ENCODE measurements at regions not wholly inside any gene's neighbourhood (a gene's known extent, or its start where the extent isn't known, plus 50 kb on each side); places are given as distances from the start of the nearest gene placed in this dataset.
"Not testable (repeated sequence)": the region's sequence is repeated elsewhere in the genome, so short reads cannot be mapped to it uniquely, and the experiment has no call there.

DNA sequence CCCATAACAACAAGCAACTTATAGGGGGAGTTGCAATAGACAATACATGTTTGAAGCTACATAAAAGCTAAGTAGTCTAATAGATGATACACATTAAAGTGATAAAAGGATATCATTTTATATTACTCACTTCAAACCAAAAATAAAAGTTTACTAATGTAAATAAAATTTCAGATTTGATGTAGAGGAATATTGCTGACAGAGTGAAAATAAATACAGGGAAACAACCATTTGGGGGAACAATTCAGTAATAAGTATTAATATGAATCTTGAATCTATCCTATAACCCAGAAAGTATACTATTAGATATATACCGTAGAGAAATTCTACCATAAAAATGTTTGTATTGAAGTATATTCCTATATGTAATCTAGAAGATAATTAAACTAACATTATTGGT is 1248.9 kb upstream of the EPHA6 start:
- no peak for DNase-seq

DNA sequence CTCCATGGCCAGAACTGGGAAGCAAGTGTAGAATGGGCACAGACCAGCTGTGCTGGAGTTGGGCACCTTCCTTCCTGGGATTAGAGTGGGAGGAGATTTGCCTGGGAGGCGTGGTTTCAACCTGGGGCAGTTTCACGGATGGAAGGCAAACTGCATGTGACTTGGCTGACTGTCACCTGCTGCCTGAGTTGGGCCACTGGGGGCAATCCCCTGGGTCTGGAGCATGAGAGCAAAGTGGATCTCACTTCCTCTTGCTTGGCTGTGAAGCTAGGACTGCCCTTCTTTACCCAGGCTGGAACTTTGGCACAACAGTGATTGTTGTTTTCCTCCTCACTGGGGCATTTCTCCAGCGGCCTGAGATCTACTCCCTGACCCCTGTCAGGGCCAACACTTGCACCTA is 1247.0 kb upstream of the EPHA6 start:
- no peak for DNase-seq

DNA sequence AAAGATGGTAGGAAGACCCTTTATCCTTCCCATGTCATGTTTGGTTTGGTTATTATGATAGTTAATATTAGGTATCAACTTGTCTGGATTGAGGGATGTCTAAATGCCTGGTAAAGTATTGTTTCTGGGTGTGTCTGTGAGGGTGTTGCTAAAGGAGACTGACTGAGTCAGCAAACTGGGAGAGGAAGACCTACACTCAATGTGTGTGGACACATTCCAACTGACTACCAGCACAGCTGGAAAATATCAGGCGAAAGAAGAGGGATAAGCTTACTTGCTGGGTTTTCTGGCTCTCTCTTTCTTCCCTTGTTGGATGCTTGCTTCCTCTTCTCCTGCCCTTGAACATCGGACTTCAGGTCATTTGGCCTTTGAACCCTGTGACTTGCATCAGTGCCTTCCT is 1227.6 kb upstream of the EPHA6 start:
- DNase-seq, result no peak

DNA sequence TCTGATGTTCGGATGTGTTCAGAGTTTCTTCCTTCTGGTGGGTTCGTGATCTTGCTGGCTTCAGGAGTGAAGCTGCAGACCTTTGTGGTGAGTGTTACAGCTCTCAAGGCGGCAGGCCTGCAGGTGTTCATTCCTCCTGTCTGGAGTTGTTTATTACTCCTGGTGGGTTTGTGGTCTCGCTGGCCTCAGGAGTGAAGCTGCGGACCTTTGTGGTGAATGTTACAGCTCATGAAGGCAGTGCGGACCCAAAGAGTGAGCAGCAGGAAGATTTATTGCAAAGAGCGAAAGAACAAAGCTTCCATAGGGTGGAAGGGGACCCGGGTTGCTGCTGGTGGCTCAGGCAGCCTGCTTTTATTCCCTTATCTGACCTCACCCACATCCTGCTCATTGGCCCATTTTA is 1226.8 kb upstream of the EPHA6 start:
- not testable (repeated sequence) for DNase-seq

DNA sequence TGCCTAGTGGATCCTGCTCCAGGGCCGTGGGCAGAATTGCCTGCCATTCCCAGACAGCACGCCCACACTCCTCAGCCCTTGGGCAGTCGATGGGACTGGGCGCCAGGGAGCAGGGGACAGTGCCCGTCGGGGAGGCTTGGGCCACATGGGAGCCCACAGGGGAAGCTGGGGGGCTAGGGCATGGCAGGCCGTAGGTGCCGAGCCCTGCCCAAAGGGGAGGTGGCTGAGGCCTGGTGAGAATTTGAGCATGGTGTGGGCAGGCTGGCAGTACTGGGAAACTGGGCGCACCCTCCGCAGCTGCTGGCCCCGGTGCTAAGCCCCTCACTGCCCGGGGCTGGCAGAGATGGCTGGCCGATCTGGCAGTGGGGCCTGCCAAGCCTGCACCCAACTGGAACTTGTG is 1225.9 kb upstream of the EPHA6 start:
- DNase-seq, result no peak

DNA sequence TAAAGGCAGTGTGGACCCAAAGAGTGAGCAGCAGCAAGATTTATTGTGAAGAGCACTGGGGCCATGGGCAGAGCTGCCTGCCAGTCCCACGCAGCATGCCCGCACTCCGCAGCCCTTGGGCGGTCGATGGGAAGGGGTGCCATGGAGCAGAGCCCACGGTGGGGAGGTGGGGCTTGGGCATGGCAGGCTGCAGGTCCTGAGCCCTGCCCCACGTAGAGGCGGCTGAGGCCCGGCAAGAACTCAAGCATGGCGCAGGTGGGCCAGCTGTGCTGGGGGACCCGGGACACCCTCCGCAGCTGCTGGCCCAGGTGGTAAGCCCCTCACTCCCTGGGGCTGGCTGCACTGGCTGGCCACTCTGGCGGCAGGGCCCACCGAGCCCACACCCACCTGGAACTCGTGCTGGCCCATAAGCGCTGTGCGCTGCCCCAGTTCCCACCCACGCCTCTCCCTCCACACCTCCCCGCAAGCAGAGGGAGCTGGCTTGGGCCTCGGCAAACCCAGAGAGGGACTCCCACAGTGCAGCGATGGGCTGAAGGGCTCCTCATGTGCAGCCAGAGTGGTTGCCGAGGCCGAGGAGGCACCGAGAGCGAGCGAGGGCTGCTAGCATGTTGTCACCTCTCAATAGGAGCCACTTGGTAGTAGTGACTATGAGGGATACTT is 1218.8 kb upstream of the EPHA6 start:
- no peak for DNase-seq

DNA sequence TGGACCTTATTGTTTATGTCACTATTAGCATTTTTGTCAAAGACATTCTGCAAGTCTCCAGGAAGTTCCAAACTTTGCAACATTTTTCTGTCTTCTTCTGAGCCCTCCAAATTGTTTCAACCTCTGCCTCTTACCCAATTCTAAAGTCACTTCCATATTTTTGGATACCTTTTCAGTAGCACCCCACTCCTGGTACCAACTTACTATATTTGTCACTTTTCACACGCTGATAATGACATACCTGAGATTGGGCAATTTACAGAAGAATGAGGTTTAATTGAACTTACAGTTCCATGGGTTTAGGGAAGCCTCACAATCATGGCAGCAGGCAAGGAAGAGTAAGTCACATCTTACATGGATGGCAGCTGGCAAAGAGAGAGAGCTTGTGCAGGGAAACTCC is 1206.5 kb upstream of the EPHA6 start:
- DNase-seq, result no peak

DNA sequence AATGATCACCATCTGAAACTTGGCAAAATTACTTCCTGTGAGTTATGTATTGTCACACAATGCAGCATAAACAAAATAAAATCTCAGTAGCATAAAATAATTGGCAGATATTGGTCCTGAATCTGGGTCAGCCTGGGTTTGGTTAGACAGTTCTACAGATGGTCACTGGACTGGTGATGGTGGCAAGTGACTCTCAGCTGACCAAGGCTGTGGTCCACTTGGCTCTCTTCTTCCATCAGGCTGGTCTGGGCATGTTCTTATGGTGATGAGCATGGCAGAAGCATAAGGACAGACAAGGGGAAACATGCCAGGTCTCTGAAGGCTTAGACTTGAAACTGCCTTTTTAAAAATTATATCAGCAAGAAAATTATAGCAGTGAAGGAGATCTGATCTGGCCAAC is 1205.0 kb upstream of the EPHA6 start:
- no peak for DNase-seq

DNA sequence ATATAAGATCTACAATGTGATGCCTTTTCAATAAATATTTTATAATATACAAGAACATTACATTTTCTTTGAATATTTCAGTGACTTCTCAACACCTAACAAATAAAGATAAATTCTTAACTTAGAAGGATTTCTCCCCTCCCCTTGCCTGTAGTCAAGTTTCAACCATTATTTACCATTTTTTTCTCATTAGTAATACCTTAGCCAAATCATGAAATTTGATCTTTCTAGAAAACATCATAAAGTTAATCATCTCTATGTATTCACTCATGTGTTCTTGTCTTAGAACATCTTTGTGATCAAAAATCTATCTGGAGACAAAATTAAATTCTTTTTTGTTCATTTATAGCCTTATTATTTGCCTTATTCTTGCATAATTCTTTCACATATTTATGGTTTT is 1201.8 kb upstream of the EPHA6 start:
- no peak for DNase-seq

DNA sequence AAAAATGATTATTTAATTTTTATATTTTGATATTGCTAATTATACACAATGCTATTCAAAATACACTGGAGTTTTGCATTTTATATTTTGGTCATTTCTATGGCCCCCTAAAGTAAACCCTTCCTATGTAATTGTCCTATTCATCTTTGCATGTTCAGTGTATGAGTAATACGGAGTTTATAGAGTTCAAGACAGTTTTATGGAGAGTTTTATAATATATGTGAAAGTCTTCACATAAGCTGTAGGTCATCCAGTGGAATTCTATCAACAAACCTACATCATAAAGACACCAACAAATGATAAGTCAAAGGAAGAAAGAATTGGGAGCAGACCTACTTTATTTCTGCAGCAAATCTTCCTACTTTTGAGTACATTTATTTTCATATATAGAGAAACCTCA is 1200.4 kb upstream of the EPHA6 start:
- DNase-seq, result no peak

DNA sequence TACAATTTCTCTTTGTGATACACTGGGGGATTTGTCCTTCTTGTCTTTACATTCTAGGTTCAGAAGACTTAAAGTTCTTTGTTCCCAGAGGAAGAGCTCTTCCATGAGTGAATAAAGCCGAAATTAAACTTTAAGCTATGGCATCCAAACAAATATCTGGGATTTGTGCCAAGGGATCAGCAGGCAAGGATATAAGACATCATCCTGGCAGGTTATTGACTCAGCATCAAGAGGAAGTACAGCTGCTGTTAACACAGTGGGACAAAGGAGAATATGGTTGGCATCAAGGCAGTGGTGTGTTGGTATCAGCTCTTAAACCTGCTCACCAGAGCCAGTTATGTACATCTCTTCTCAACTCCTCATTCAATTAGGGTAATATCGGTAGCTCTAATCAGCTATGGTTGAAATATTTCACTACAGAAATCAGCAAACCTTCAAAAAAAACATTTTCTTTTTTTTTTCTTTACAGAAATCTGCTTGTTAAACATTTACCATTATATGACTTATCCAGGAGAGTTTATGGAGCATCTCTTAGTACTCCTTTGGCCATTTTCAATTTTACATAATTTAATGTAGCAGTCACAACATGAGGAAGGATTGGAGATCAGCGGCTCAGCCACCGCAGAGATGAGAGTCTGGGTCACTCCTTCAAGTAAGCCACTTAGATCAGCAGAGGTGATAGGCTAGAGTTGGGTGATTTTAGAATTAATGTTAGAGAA is 1198.6 kb upstream of the EPHA6 start:
- no peak for DNase-seq

DNA sequence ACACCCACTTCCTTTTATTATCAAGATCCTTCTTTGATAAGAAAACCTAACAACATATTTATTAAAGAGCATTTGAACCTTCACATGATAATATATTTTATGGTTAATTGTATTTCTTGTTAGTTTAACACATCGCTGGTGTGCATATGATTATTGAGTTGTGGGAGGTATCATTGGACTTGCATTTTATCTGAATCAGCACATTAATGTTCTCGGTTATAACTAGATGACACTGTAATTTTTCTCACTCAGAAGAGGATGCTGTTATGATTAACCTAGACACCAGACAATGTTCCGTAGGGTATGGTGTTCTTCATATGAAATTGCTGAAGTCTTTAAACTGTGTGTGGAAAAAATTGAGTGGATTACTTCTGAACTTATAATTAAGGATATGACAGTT is 1188.3 kb upstream of the EPHA6 start:
- DNase-seq, result no peak

DNA sequence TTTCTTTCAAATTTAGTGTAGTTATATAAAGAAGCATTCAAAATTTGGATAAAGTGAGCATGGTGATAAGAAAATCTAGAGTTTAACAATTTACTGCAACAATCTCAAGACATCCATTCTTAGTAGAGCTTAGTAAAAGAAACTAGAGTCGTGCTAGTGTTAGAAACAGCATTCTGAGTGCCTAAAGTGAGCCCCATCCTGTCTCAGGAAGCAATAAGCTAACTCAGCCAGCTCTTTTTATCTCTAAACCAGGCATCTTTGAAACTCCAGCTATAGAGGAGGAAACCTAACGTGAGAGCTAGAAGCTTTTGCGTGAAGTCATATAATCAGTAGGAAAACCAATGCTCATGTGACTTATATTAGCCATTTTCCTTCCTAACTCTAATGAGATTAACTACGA is 1187.1 kb upstream of the EPHA6 start:
- no peak for DNase-seq

DNA sequence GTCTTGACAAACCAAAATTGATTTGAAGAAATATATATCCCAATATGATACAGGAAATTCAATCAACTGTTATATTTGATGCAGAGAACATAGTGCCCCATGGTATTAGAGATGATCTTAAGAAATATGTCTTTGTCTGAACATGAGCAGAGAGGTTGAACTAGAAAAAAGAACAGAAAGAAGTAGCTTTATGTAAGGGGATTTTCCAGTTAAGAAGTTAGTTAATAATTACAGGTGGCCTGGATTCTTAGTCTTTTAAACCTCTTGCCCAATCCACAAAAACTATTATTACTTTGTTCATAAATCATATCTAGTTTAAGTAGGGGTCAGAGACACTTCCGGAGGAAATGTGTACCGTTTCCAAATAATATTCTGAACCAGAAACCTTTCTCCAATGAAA is 1186.7 kb upstream of the EPHA6 start:
- no peak for DNase-seq

DNA sequence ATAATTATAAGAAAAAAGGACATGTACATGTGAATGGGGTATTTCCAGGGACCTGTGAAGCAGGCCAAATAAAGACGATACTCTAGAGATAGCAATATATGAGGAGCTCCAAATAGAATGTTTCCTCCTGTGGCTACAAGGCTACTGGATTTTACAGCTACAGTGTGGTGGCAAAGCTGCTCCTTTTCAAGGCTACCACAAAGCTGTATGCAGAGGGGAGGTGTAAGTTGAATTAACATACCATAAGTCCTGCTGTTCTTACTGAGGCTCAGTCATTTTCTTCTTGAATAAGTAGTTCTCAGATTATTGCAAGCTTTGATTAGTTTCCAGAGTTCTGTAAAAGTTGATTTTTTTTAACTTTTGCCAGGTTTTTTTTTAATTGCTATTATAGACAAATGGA is 1184.6 kb upstream of the EPHA6 start:
- DNase-seq, result no peak

DNA sequence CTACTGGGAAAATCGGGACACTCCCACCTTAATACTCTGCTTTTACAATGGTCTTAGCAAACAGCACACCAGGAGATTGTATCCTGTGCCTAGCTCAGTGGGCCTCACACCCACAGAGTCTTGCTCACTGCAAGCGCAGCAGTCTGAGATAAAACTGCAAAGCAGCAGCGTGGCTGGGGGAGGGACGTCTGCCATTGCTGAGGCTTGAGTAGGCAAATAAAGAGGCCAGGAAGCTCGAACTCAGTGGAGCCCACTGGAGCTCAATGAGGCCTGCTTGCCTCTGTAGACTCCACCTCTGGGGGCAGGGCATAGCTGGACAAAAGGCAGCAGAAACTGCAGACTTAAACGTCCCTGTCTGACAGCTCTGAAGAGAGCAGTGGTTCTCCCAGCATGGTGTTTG is 1169.1 kb upstream of the EPHA6 start:
- DNase-seq, result no peak

DNA sequence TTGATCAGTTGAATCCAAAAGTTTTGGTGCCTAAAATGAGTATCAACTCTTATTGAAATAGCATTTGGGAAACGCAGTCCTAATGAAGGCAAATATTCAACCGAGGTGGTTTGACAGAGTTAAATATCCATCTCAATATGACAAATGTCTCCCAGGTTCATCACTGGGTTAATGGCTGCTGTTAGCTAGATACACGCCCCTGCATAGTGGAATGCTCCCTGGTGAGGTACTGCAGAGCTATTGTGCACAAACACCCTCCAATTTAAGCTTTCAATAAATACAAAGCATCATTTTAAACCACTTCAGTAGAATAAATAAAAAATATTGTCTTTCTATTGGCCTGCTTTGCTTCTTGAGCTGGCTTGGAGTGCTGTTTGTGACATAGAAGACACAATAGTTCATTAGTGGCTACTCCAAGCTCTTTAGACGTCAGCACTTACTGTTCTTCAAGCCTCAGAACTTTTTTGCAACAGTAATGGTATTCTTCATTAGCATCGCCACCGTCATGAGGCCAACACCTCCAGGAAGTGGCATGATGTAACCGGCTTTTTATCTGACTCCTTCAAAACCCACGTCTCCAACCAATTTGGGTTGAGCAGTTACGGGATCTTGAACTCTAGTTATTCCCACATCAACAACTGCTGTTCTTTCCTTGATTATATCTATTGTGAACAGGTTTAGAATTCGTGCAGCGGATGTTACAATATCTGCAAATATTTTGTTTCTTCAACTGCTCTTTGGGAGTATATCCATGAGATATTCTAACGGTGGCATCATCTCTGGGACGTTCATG is 1159.6 kb upstream of the EPHA6 start:
- no peak for DNase-seq

DNA sequence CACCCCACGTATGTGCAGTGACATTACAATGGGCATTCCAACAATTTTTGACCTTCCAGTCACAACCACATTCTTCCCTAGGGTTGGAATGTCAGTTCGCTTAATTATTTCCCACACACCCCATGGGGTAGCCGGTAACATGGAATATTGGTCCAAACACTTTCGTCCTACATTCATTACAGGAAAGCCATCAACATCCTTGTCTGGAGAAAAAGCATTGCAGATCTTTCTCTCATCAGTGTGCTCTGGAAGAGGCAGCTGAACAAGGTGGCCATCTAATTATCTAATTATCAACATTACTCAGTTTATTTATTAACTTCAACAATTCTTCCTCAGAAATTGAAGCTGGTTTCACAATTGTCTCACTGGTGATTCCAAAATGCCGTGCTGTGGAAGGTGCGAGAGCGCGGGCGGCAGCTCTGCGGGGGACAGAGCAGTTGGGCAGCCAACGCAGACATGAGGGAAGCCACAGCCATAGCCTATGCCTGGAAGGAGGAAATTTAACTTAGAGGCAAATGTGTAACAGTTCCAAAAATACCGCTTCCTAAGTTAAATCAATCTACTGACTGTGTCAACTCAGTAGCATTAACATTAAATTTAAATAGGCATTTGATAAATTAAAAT is 1158.9 kb upstream of the EPHA6 start:
- DNase-seq, result no peak

DNA sequence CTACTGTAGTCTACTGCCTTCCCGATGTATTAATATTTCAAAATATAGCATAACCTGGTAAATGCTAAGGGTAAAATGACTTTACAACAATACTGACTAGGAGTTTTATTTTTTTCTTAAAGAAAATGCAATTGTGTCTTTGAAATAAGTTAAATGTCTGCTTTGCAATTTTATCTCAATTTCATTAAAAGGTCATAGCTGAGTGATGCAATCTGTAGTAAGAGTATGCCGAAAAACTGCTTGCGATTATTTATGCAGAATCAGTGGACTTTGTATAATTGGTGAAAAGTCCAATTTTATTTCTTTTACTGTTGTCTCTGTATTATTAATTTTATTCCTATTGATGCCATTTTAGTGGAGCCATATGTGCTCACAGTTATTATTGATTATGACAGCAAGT is 1143.6 kb upstream of the EPHA6 start:
- no peak for DNase-seq

DNA sequence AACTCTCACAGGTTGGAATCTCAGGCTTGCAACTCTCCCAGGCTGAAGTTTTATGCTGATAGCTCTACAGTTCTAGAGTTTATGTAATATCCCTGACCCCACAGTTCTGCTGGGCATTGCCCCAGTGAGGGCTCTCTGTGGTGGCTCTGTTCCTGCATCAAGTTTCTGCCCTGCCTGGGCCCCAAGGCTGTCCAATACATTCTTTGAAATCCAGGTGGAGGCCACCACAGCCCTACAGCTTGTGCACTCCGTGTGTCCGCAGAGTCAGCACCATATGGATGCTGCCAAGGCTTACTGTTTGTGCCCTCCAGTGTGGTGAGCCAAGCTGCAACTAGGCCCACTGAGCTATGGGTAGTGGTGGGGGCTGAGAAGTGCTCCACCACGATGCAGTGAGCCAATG is 1141.2 kb upstream of the EPHA6 start:
- DNase-seq, result no peak

DNA sequence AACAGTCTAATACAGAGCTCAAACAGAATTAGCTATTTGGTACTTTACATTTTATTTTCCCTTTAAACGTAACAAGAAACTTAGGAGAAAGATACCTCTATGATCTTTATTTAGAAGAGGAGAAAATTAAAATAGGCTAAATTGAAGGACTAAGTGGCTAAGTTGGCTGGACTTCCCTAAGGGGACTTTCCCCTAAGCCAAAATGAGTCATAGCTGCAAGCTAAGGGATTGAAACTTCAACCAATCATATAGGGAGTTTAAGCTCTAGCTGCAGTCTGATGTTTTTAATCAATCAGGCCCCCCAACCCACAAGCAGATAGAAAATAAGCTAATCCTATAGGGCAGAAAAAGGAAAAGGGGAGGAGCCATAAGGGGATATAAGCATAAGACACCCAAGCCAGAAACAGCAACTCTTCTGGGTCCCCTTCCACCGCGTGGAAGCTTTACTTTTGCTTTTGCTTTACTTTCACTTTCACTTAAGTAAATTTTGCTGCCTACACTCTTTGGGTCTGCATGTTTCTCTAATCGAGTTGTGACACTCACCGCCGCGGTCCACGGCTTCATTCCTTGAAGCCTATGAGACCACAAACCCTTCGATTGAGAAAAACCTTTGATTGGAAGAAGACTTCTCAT is 1108.5 kb upstream of the EPHA6 start:
- DNase-seq, result no peak

DNA sequence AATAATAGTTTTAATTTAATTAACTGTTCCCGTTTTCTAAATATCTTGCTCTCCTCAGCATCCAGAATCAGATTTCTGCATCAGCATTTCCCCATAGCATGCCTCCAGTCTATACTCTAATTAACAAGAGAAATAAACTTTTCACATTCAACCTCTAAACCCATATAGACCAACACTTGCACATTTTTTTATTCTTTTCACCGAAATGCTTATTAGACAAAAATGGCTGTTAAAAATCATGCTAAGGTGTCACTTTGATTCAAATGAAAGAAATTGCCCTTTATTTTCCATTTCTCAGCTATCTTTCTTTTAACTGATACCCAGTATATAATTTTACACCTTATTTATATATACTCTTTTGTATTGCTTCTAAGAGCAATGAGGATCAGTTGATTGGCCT is 1107.1 kb upstream of the EPHA6 start:
- no peak for DNase-seq

DNA sequence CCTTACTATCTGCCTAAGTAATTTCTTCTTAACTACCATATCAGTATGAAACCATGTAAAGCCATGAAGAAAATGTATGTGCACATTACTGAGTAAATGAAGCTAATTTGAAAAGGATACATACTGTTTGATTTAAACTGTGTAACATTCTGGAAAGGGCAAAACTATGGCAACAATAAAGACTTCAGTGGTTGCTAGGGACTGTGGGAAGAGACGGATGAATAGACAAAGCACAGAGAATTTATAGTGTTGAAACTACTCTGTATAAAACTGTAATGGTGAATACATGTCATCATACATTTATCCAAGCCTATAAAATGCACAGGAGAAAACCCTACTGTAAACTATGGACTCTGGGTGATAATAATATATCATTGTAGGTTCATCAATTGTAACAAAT is 1103.7 kb upstream of the EPHA6 start:
- DNase-seq, result no peak
